Stimulated activated CD4-positive, alpha-beta T cell treated with anti-CD3 and anti-CD28 coated beads, Interleukin-4, amount 100 ng/mL, for 24 hours (primary cell): ENCODE measurements at regions not wholly inside any gene's neighbourhood (a gene's known extent, or its start where the extent isn't known, plus 50 kb on each side); places are given as distances from the start of the nearest gene placed in this dataset.
"Not testable (repeated sequence)": the region's sequence is repeated elsewhere in the genome, so short reads cannot be mapped to it uniquely, and the experiment has no call there.

Experiments
- DNase-seq: peaks from one replicate; pipeline ENCODE4 v3.0.0-alpha.2; 2020

DNA sequence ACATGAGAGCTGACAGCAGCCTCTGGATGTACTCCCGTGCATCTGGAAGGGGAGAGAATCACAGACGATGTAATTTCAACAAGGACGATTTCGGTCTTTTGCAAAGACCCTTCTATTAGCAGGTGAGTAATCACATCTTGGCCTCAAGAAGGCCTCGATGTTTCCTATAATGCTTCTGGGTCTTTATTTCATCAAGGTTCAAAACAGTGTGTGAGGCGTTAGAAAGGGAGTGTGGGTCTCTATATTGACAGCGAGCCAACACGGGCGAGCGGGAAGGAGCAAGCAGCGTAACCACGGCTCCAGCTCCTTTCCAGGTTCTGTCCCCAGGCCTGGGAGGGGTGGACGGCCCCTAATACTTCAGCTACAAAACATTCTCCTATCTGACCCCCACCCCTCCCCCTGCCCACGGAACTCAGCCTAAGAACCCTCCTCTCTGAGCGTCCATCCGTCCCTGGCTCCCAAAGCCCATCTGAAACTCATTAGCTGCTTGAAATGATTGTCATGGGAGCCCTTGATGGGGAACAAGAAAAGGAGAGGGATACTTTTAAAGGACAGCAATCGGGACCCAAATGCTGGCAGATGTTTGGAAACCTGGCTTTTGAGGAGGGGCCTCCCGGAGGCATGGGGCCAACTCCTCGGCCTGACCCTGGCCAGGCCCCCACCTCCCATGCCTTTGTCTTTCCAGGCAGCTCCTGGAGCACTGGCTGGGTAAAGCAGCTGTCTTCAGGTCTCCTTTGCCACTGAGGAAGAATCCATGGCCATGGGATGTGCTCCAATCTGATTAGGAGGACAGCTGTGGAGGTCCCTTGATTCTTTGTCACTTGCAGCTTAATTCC lies 250.8 kb downstream of the FOXD2 start:
- DNase-seq = no peak

GRCh38 chr1:47689894-47690293 lies 252.1 kb downstream of the FOXD2 start:
- no peak for DNase-seq

DNA sequence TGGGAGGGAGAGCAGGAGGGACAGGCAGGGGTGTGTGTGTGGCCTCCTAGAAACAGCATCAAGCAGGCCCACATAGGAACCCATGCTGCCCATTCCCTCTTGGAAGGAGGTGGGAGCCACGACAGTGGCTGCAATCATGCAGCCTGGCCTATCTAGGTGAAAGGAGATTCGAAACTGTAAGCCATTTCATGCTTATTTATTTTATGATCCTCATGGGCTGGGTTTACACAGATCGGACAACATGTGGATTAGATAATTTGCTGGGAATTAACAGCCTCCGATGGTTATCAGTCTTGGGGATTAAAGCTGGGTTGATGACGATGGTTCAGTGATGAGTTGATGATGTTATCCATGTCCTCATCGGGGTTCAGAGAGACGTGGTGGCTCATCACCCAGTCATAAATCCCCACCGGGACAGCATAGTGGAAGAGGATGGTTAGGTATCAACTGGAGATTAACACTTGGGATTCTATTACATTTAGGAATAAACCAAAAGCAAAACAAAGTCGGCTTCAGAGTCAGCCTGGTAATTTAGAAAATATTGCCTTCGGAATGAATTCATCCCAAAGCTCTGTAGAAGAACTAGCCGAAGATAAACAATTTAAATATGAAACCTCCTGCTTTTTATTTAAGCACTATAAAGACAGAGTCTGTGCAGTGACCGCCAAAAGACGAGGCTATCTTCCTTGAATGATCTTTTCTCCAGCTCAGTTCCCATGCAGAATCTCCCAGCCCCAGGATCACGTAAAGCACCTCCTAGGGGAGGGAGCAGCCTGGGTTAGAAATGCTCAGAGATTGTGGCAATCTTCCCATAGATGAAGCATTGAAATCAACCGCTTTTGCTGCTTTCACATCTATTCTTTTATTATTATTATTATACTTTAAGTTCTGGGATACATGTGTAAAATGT lies 252.8 kb downstream of the FOXD2 start:
- no peak for DNase-seq

DNA sequence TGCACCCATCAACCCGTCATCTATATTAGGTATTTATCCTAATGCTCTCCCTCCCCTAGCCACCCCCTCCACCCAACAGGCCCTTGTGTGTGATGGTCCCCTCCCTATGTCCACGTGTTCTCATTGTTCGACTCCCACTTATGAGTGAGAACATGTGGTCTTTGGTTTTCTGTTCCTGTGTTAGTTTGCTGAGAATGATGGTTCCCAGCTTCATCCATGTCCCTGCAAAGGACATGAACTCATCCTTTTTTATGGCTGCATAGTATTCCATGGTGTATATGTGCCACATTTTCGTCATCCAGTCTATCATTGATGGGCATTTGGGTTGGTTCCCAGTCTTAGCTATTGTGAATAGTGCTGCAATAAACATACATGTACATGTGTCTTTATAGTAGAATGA lies 253.4 kb downstream of the FOXD2 start:
- DNase-seq = not testable (repeated sequence)

- DNase-seq = no peak
These were observed 254.4 kb downstream of the FOXD2 start for GRCh38 chr1:47692196-47692595.

DNA sequence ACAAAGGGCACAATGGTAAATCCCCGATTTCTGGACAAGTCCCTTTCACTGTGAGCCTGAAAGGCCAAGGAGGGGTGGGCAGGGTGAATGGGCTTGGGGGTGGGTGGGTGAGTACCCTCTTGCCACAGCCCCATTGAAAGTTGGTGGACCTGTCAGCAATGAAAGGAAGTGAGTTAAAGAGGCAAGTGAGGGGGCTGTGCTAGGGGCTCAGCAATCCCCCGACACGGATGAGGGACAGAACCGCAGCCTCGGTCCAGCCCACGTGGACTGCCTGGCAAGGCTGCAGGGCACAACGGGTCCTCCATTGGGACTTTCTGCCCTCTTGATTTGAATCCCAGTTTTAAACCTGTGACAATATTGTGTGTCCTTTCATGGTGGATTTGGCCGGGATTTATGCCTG lies 255.3 kb downstream of the FOXD2 start:
- DNase-seq = no peak

GRCh38 chr1:47694011-47694890 lies 256.4 kb downstream of the FOXD2 start:
- no peak for DNase-seq

GRCh38 chr1:47696404-47696736 lies 258.5 kb downstream of the FOXD2 start:
- DNase-seq = no peak

DNA sequence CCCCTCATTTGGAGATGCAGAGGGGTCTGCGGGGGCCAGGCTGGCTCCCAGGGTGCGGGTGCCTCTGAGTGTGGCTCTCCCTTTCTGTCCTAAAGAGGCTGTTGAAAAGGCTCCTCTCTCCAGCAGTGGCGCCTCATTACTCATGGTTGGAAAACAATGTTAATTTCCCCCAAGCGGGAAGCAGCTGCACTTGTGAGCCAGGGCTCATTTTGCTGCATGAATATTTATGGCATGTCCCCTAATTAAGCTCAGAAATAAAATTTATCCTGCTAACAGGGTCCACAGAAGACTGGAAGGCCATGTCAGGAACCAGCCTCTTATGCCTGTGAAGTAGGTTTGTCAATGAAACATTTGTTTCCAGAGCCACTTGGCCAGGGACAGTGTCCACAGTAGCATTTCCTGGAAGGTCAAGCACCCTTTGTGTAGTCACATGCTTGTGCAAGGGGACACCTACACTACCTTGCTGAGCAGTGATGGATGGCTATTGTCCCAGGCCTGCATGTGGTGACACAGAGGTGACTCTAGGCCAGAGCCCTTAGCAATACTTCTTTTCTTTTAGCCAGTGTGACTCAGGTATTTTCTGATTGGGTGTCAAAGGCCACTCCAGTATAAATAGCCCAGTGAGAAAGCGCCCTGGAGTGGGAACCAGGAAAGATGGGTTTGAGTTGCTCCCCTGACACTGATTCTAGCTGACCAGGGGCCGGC lies 259.0 kb downstream of the FOXD2 start:
- DNase-seq = no peak

DNA sequence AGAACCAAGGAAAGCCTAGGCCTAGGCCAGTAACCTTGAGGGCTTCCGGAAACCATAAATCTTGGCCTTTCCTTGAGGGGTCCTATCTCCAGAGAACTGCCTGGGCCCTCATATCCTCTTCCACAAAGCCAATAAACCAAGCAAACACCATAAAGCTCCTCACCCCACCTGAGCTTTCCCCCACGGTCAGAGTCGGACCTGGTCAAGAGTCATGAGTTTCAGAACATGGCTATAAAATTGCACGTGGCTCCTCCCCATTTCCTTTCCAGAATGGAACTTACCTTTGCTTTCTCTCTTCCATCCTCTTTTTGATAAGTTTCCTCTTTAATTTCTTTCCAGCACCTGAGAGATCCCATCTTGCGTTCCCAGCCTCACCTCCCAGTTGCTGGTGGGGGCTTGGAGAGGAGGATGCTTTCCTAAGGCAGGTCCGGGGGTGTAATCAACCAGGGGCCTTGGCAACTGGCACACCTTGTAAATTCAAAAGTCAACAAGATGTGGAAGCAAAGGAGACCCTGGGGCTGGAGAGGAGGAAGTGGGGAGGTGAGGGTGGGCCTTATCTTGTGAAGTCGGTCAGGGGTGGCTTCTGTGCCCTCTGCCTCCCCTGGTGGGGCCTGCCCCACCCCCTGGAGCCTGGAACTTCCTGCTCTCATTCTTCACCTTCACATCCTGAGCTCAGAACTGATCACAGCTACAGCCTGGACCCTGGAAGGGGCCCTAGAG lies 259.9 kb downstream of the FOXD2 start:
- DNase-seq = no peak

- DNase-seq = no peak
These were observed 261.8 kb downstream of the FOXD2 start for GRCh38 chr1:47699492-47700235.

DNA sequence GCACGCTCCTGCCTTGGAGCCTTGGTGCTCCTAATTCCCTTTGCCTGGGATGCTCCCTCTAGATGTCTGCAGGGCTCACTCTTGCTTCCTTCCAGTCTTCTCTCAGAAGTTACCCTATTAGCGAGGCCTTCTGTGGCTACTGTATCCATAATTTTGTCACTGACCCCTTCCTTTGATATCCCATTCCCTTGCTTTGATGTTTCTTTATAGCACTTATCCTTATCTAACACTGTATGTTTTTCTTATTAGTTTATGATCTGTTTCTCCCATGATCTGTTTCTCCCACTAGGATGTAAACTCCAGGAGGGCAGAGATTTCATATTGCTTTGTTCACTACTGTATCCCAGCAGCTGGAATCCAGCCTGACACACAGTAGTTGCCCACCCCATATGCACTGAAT lies 263.4 kb downstream of the FOXD2 start:
- no peak for DNase-seq

GRCh38 chr1:47701741-47702515 lies 264.1 kb downstream of the FOXD2 start:
- DNase-seq = no peak

- DNase-seq = no peak
These were observed 265.4 kb downstream of the FOXD2 start for GRCh38 chr1:47703156-47703825.

DNA sequence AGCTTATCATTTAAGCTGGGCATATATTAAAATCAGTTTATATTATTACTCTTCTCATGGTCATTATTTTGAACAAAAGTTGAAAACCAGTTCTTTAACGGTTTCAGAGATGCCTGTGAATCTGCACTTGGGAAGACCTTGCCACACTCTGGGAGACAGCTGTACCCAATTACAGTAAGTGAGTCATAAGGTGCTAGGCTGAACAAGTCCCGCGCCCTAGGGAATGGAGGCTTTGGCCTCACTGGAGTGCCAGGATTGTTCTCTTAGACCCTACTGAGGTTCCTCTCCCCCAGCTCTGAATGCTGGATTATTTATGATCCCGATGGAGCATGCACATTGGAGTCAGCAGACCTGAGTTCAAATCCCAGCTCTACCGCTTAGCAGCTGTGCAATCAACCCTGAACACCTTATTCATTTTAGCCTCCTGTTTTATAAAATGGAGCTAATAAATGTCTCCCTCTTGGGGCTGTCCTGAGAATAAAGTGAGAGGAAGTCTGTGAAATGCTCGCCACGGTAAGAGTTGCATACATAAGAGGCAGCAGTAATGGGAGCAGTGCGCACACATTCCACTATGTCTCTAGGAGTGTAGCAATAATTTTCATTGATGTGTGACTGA lies 266.2 kb downstream of the FOXD2 start:
- no peak for DNase-seq

DNA sequence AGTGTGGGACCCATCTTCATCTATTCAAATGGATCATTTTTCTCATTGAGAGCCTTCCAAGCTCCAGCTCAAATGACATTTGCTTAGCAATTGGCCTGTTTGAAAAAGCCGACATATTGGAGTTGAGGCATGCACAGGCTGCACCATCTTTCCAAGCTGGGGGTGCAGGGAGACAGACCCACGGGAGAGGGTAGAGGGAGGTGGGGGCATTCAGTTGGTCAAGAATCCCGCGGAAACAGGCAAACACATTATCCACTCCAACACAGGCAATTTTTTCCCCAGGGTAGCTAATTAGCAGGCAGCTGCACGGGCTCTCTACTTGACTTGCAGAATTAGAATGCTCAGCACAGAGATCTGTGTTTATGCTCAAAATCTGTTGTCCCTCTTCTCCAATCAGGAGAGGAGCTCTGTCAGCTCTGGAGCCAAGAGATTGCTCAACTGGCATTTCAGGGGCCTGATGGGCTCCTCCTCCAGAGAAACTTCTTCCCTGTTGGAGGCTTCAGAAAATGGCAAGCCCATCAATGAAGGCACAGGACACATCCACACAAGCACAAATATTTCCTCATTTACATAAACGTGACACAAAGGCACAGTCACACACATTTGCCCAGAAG lies 267.8 kb downstream of the FOXD2 start:
- no peak for DNase-seq

GRCh38 chr1:47707503-47707902 lies 269.7 kb downstream of the FOXD2 start:
- DNase-seq = no peak

DNA sequence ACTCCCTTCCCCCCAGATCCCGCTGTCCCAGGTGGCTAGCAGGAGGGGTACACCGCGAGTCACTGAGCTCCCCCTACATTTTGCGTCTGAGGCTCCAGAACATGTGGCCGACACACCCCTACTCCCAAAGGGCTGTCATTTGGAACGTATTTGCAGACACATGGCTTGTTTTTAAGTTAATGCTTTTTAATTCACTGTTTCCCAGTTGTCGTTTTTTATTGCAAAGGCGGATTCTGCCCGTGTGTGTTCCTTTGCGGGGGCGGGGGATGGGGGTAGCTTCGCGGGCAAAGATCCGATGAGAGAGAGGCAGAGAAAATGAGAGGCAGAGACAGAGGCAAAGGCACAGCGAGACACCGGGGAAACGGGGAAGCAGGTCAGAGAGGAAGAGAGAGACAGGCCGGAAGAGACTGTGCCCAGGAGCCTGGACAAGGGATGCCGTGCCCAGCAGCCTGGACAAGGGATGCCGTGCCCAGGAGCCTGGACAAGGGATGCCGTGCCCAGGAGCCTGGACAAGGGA lies 270.2 kb downstream of the FOXD2 start:
- DNase-seq = no peak

- no peak for DNase-seq
These were observed 270.8 kb downstream of the FOXD2 start for GRCh38 chr1:47708658-47709018.
